Liver (tissue), 7 donors: ENCODE measurements at regions not wholly inside any gene's neighbourhood (a gene's known extent, or its start where the extent isn't known, plus 50 kb on each side); places are given as distances from the start of the nearest gene placed in this dataset.

Experiments
- DNase-seq: peaks from one replicate; pipeline ENCODE4 v3.0.0-alpha.2; 2017; ENCODE audit warnings: low spot score
- H3K27ac ChIP-seq, 2 donors: one replicate each; pipeline ENCODE4 v1.7.0; 2013; ENCODE audit warnings: inconsistent platforms in 2 of 2, low read length in 2 of 2, control low read depth in 1 of 2, low read depth in 1 of 2, mild to moderate bottlenecking in 1 of 2
- H3K27me3 ChIP-seq, 4 donors: one replicate each; pipeline versions ENCODE4 v1.6.1 to v1.7.0; 2013; ENCODE audit warnings: low read length in 3 of 4, inconsistent platforms in 1 of 4, mild to moderate bottlenecking in 1 of 4, moderate library complexity in 1 of 4; ENCODE audit not compliant: control insufficient read depth in 4 of 4, insufficient read depth in 4 of 4
- H3K36me3 ChIP-seq, 4 donors: one replicate each; pipeline versions ENCODE4 v1.6.1 to v1.7.0; 2013; ENCODE audit warnings: low read length in 3 of 4, mild to moderate bottlenecking in 3 of 4, low read depth in 1 of 4, moderate library complexity in 1 of 4; ENCODE audit not compliant: control insufficient read depth in 4 of 4, insufficient read depth in 3 of 4
- H3K4me1 ChIP-seq, 4 donors: one replicate each; pipeline versions ENCODE4 v1.6.1 to v1.7.0; 2013; ENCODE audit warnings: low read length in 3 of 4, mild to moderate bottlenecking in 3 of 4, moderate library complexity in 1 of 4; ENCODE audit not compliant: control insufficient read depth in 4 of 4, insufficient read depth in 4 of 4
- H3K4me3 ChIP-seq, 3 donors: one replicate each; pipeline versions ENCODE4 v1.6.1 to v1.7.0; 2013; ENCODE audit warnings: low read length in 3 of 3, control low read depth in 1 of 3, low read depth in 1 of 3, mild to moderate bottlenecking in 1 of 3
- H3K9ac ChIP-seq, 2 donors: one replicate each; pipeline ENCODE4 v1.7.0; 2013; ENCODE audit warnings: low read length in 2 of 2, mild to moderate bottlenecking in 2 of 2, moderate library complexity in 2 of 2, control low read depth in 1 of 2, low read depth in 1 of 2
- H3K9me3 ChIP-seq, 4 donors: one replicate each; pipeline versions ENCODE4 v1.6.1 to v1.7.0; 2013; ENCODE audit warnings: low read length in 3 of 4; ENCODE audit not compliant: control insufficient read depth in 4 of 4
- ATF3 ChIP-seq: IDR thresholded peaks from 2 replicates; pipeline ENCODE4 v1.6.1; 2016; ENCODE audit warnings: antibody characterized with exemption
- FOXA1 ChIP-seq: IDR thresholded peaks from 2 replicates; pipeline ENCODE4 v1.6.1; 2016; ENCODE audit warnings: antibody characterized with exemption
- FOXA2 ChIP-seq: IDR thresholded peaks from 2 replicates; pipeline ENCODE4 v1.6.1; 2016; ENCODE audit warnings: antibody characterized with exemption
- GABPA ChIP-seq, 2 donors: IDR thresholded peaks in 1 of 2; conservative IDR thresholded peaks in 1 of 2; 2 replicates each; pipeline ENCODE4 v1.6.1; 2016; ENCODE audit warnings: antibody characterized with exemption in 2 of 2, mild to moderate bottlenecking in 1 of 2, moderate library complexity in 1 of 2
- HNF4A ChIP-seq, 2 donors: conservative IDR thresholded peaks; 2 replicates each; pipeline ENCODE4 v1.6.1; 2016; ENCODE audit warnings: antibody characterized with exemption in 2 of 2, mild to moderate bottlenecking in 2 of 2
- JUND ChIP-seq, 2 donors: IDR thresholded peaks; 2 replicates each; pipeline ENCODE4 v1.6.1; 2016; ENCODE audit warnings: antibody characterized with exemption in 2 of 2
- MAX ChIP-seq: IDR thresholded peaks from 2 replicates; pipeline ENCODE4 v1.6.1; 2016; ENCODE audit warnings: antibody characterized with exemption
- NR2F2 ChIP-seq: IDR thresholded peaks from 2 replicates; pipeline ENCODE4 v1.6.1; 2016; ENCODE audit warnings: antibody characterized with exemption
- RAD21 ChIP-seq, 2 donors: IDR thresholded peaks; 2 replicates each; pipeline ENCODE4 v1.6.1; 2016; ENCODE audit warnings: antibody characterized with exemption in 2 of 2, mild to moderate bottlenecking in 2 of 2
- REST ChIP-seq: IDR thresholded peaks from 2 replicates; pipeline ENCODE4 v1.6.1; 2016; ENCODE audit warnings: antibody characterized with exemption, mild to moderate bottlenecking
- RXRA ChIP-seq, 2 donors: IDR thresholded peaks; 2 replicates each; pipeline ENCODE4 v1.6.1; 2017 to 2018; ENCODE audit warnings: antibody characterized with exemption in 2 of 2, mild to moderate bottlenecking in 1 of 2
- TAF1 ChIP-seq: conservative IDR thresholded peaks from 2 replicates; pipeline ENCODE4 v1.6.1; 2016; ENCODE audit warnings: antibody characterized with exemption, mild to moderate bottlenecking
- YY1 ChIP-seq: IDR thresholded peaks from 2 replicates; pipeline ENCODE4 v1.6.1; 2016; ENCODE audit warnings: antibody characterized with exemption, mild to moderate bottlenecking
- WGBS: extraction: QIAGEN DNeasy Blood & Tissue Kit; methylation state at CpG from one replicate; pipeline ENCODE4 v1.1.7; 2013; 5-methylcytosine and 5-hydroxymethylcytosine counted together
- donor health status: healthy.
- donor health status: healthy.
- donor health status: healthy.
- donor health status: healthy.

GRCh38 chr18:28689588-28689987 lies 512.7 kb upstream of the CDH2 start:
- Histone ChIP-seq H3K9ac (no peak overlapping the region), H3K9me3 (no peaks in the 10 kb centered on the region), H3K27me3 (no peaks in the 10 kb centered on the region), H3K27ac (no peak overlapping the region), H3K4me1 (no peaks in the 10 kb centered on the region), H3K4me3 (no peak overlapping the region), H3K36me3 (no peaks in the 10 kb centered on the region)
- WGBS, result 28% methylated on average over 1 of the region's 1 CpG
- no peak for DNase-seq
- TF ChIP-seq YY1 (no peak), HNF4A (conservative IDR thresholded peaks at IDR 0.05) (no peak), REST (no peak), FOXA1 (no peak), MAX (no peak), NR2F2 (no peak), TAF1 (no peak), RXRA (IDR thresholded peaks at IDR 0.05) (no peak), FOXA2 (no peak), ATF3 (no peak), GABPA (IDR thresholded peaks at IDR 0.05 in 1 of 2, conservative IDR thresholded peaks at IDR 0.05 in 1 of 2) (no peak)

GRCh38 chr18:28684746-28685355 lies 507.9 kb upstream of the CDH2 start:
- 69% methylated on average over 3 of the region's 3 CpGs for WGBS
- Histone ChIP-seq H3K36me3 (no peaks in the 10 kb centered on the region), H3K9ac (no peak overlapping the region), H3K9me3 (no peaks in the 10 kb centered on the region), H3K27me3 (no peaks in the 10 kb centered on the region), H3K4me1 (no peaks in the 10 kb centered on the region), H3K4me3 (no peak overlapping the region), H3K27ac (no peak overlapping the region)
- DNase-seq, result no peak
- TF ChIP-seq HNF4A (conservative IDR thresholded peaks at IDR 0.05), result no peak
- TF ChIP-seq YY1, result no peak
- no peak for TF ChIP-seq FOXA2
- TF ChIP-seq RAD21 (IDR thresholded peaks at IDR 0.05), result no peak

GRCh38 chr18:28682912-28683311 lies 506.0 kb upstream of the CDH2 start:
- no peaks in the 10 kb centered on the region for H3K36me3 ChIP-seq
- H3K27ac ChIP-seq, result no peak overlapping the region
- no peak for DNase-seq
- H3K27me3 ChIP-seq, result no peaks in the 10 kb centered on the region
- no peak overlapping the region for H3K9ac ChIP-seq
- no peak overlapping the region for H3K4me3 ChIP-seq
- TF ChIP-seq JUND (IDR thresholded peaks at IDR 0.05), result no peak
- TF ChIP-seq RXRA (IDR thresholded peaks at IDR 0.05), result no peak
- no peaks in the 10 kb centered on the region for H3K9me3 ChIP-seq
- no peaks in the 10 kb centered on the region for H3K4me1 ChIP-seq
